Naive thymus-derived CD4-positive, alpha-beta T cell (primary cell): ENCODE measurements at regions not wholly inside any gene's neighbourhood (a gene's known extent, or its start where the extent isn't known, plus 50 kb on each side); places are given as distances from the start of the nearest gene placed in this dataset.
A peak's percentile ranks its signal among the peaks of the same experiment; 100 is the strongest.

Experiments used
- ATAC-seq: fragments of 150-1000 bp; cut with Tn5 transposase; 2 replicates; pipeline ENCODE4 v1.10.0; 2021; ENCODE audit warnings: mild to moderate bottlenecking, moderate library complexity
- CTCF ChIA-PET: fragments of 350-600 bp; sonication (Branson Sonifier 250); formaldehyde crosslinking; loops from one replicate; lab custom pipeline; 2021; ENCODE audit warnings: antibody characterized with exemption; lab: Charles Lee
- POLR2A ChIA-PET: fragments of 350-600 bp; sonication (Branson Sonifier 250); formaldehyde crosslinking; loops from one replicate; lab custom pipeline; 2021; ENCODE audit warnings: antibody characterized with exemption, inconsistent platforms; lab: Charles Lee
- DNase-seq, 9 donors: peaks; one replicate each; pipeline versions ENCODE4 v3.0.0 to v3.0.0-alpha.2; 2020 to 2022; ENCODE audit warnings: mixed read lengths in 1 of 9
- H3K27ac ChIP-seq: one replicate; pipeline ENCODE4 v1.7.0; 2013; ENCODE audit warnings: mild to moderate bottlenecking, low read depth, low read length, moderate library complexity
- H3K27me3 ChIP-seq, 2 donors: one replicate each; pipeline ENCODE4 v1.7.0; 2013; ENCODE audit warnings: low read length in 2 of 2, mild to moderate bottlenecking in 2 of 2, moderate library complexity in 2 of 2; ENCODE audit not compliant: control insufficient read depth in 2 of 2, insufficient read depth in 2 of 2
- H3K36me3 ChIP-seq, 3 experiments: 1 replicate in 2 of 3; 2 replicates in 1 of 3; pipeline ENCODE4 v1.7.0; 2013; ENCODE audit warnings: low read length in 3 of 3, mild to moderate bottlenecking in 3 of 3, moderate library complexity in 1 of 3; ENCODE audit not compliant: insufficient read depth in 3 of 3, control insufficient read depth in 2 of 3
- H3K4me1 ChIP-seq, 2 donors: one replicate each; pipeline ENCODE4 v1.7.0; 2013; ENCODE audit warnings: low read length in 2 of 2, mild to moderate bottlenecking in 2 of 2, moderate library complexity in 1 of 2; ENCODE audit not compliant: control insufficient read depth in 2 of 2, insufficient read depth in 2 of 2
- H3K4me3 ChIP-seq: 2 replicates; pipeline ENCODE4 v1.7.0; 2013; ENCODE audit warnings: mild to moderate bottlenecking, low read length
- H3K9me3 ChIP-seq, 3 experiments: 1 replicate in 2 of 3; 2 replicates in 1 of 3; pipeline ENCODE4 v1.7.0; 2013; ENCODE audit warnings: low read length in 3 of 3; ENCODE audit not compliant: control insufficient read depth in 2 of 3
- H3K27ac Mint-ChIP-seq, 9 donors: one replicate each; pipeline ENCODE4 v1.8.0; 2020 to 2022; ENCODE audit warnings: mixed read lengths in 9 of 9, mild to moderate bottlenecking in 8 of 9, moderate library complexity in 5 of 9, inconsistent platforms in 2 of 9
- H3K27me3 Mint-ChIP-seq, 5 donors: one replicate each; pipeline ENCODE4 v1.8.0; 2021 to 2022; ENCODE audit warnings: mixed read lengths in 5 of 5, mild to moderate bottlenecking in 1 of 5
- H3K36me3 Mint-ChIP-seq, 5 donors: one replicate each; pipeline ENCODE4 v1.8.0; 2020 to 2022; ENCODE audit warnings: mixed read lengths in 5 of 5, mild to moderate bottlenecking in 3 of 5, inconsistent platforms in 1 of 5
- H3K4me1 Mint-ChIP-seq, 7 donors: one replicate each; pipeline ENCODE4 v1.8.0; 2020 to 2022; ENCODE audit warnings: mixed read lengths in 7 of 7, mild to moderate bottlenecking in 3 of 7, inconsistent platforms in 1 of 7
- H3K4me3 Mint-ChIP-seq, 10 donors: one replicate each; pipeline ENCODE4 v1.8.0; 2020 to 2022; ENCODE audit warnings: mild to moderate bottlenecking in 10 of 10, mixed read lengths in 10 of 10, moderate library complexity in 6 of 10, inconsistent platforms in 2 of 10
- H3K9me3 Mint-ChIP-seq, 11 donors: one replicate each; pipeline ENCODE4 v1.8.0; 2020 to 2022; ENCODE audit warnings: mixed read lengths in 11 of 11, mild to moderate bottlenecking in 4 of 11, inconsistent platforms in 1 of 11, moderate library complexity in 1 of 11
- intact Hi-C, 2 donors: fragments of 100-400 bp; cut with micrococcal nuclease; formaldehyde crosslinking; loops; one replicate each; pipeline ENCODE4 v1.15.1; 2023

- no peak overlapping the region for H3K27ac Mint-ChIP-seq
- peaks cover 0 to 5% (median 0%) of the 10 kb centered on the region in 5 donors for H3K36me3 Mint-ChIP-seq
- peaks cover 6 to 32% (median 23%) of the 10 kb centered on the region in 5 donors for H3K27me3 Mint-ChIP-seq
- Histone ChIP-seq H3K36me3 (no peaks in the 10 kb centered on the region), H3K27me3 (no peaks in the 10 kb centered on the region), H3K4me1 (no peaks in the 10 kb centered on the region), H3K27ac (no peak overlapping the region), H3K9me3 (no peaks in the 10 kb centered on the region), H3K4me3 (no peak overlapping the region)
- ChIA-PET CTCF (no interaction called here), POLR2A (no interaction called here)
- H3K4me3 Mint-ChIP-seq, result no peak overlapping the region
- ATAC-seq, result no peak
- no peak for DNase-seq
- H3K9me3 Mint-ChIP-seq, result peaks cover 0 to 5% (median 0%) of the 10 kb centered on the region in 11 donors
- intact Hi-C loops, result no loop called here
- H3K4me1 Mint-ChIP-seq, result peaks cover 0 to 13% (median 6%) of the 10 kb centered on the region in 7 donors
Observed at GRCh38 chr2:199607914-199608313, 150.2 kb upstream of the SATB2 start.

- Histone ChIP-seq H3K27ac (no peak overlapping the region), H3K4me3 (no peak overlapping the region), H3K9me3 (no peaks in the 10 kb centered on the region), H3K27me3 (no peaks in the 10 kb centered on the region), H3K36me3 (no peaks in the 10 kb centered on the region), H3K4me1 (no peaks in the 10 kb centered on the region)
- POLR2A ChIA-PET, result no interaction called here
- no peak for ATAC-seq
- CTCF ChIA-PET, result no interaction called here
- H3K27ac Mint-ChIP-seq, result no peak overlapping the region
- H3K27me3 Mint-ChIP-seq, result peaks cover 6 to 40% (median 25%) of the 10 kb centered on the region in 5 donors
- peaks cover 0 to 5% (median 0%) of the 10 kb centered on the region in 11 donors for H3K9me3 Mint-ChIP-seq
- H3K36me3 Mint-ChIP-seq, result no peaks in the 10 kb centered on the region
- peaks cover 0 to 13% (median 6%) of the 10 kb centered on the region in 7 donors for H3K4me1 Mint-ChIP-seq
- peak overlapping the region in 2 of 10 donors; percentile 11 to 37 for H3K4me3 Mint-ChIP-seq
- intact Hi-C loops, result no loop called here
- DNase-seq, result no peak
Observed at GRCh38 chr2:199606193-199606780, 148.5 kb upstream of the SATB2 start.

- Mint-ChIP-seq H3K27me3 (peaks cover 7 to 40% (median 18%) of the 10 kb centered on the region in 5 donors), H3K36me3 (no peaks in the 10 kb centered on the region), H3K4me3 (no peak overlapping the region), H3K27ac (no peak overlapping the region), H3K4me1 (peaks cover 0 to 13% (median 6%) of the 10 kb centered on the region in 7 donors), H3K9me3 (peaks cover 0 to 2% (median 0%) of the 10 kb centered on the region in 11 donors)
- H3K4me1 ChIP-seq, result no peaks in the 10 kb centered on the region
- no peaks in the 10 kb centered on the region for H3K9me3 ChIP-seq
- H3K4me3 ChIP-seq, result no peak overlapping the region
- DNase-seq (no peak), ATAC-seq (no peak)
- CTCF ChIA-PET, result no interaction called here
- intact Hi-C loops, result no loop called here
- no peaks in the 10 kb centered on the region for H3K36me3 ChIP-seq
- H3K27ac ChIP-seq, result no peak overlapping the region
- POLR2A ChIA-PET, result no interaction called here
- no peaks in the 10 kb centered on the region for H3K27me3 ChIP-seq
Observed at GRCh38 chr2:199603721-199604291, 146.1 kb upstream of the SATB2 start.

GRCh38 chr2:199602896-199603717 is 145.4 kb upstream of the SATB2 start:
- ChIA-PET CTCF (interaction anchor here (0.5 kb wide), 1 partner anchor 10 kb away, joined by 3 read pairs; no protein-coding TSS in a partner anchor), POLR2A (no interaction called here)
- H3K9me3 Mint-ChIP-seq, result peaks cover 0 to 2% (median 0%) of the 10 kb centered on the region in 11 donors

GRCh38 chr2:199602271-199602895 is 144.6 kb upstream of the SATB2 start:
- H3K27ac ChIP-seq, result no peak overlapping the region
- peaks cover 0 to 13% (median 6%) of the 10 kb centered on the region in 7 donors for H3K4me1 Mint-ChIP-seq
- ChIA-PET POLR2A (no interaction called here), CTCF (interaction anchor here (0.5 kb wide), 1 partner anchor 10 kb away, joined by 3 read pairs; no protein-coding TSS in a partner anchor)
- intact Hi-C loops, result no loop called here
- no peaks in the 10 kb centered on the region for H3K9me3 ChIP-seq
- H3K36me3 Mint-ChIP-seq, result no peaks in the 10 kb centered on the region
- H3K4me1 ChIP-seq, result no peaks in the 10 kb centered on the region
- no peak overlapping the region for H3K4me3 ChIP-seq
- no peak overlapping the region for H3K27ac Mint-ChIP-seq
- H3K27me3 Mint-ChIP-seq, result peaks cover 11 to 48% (median 24%) of the 10 kb centered on the region in 5 donors
- ATAC-seq (no peak), DNase-seq (no peak)
- no peaks in the 10 kb centered on the region for H3K36me3 ChIP-seq
- no peaks in the 10 kb centered on the region for H3K27me3 ChIP-seq
- peaks cover 0 to 2% (median 0%) of the 10 kb centered on the region in 11 donors for H3K9me3 Mint-ChIP-seq
- no peak overlapping the region for H3K4me3 Mint-ChIP-seq

More at GRCh38 chr2:199602896-199603717, 145.4 kb upstream of the SATB2 start:
- Histone ChIP-seq H3K36me3 (no peaks in the 10 kb centered on the region), H3K4me1 (no peaks in the 10 kb centered on the region), H3K27me3 (no peaks in the 10 kb centered on the region), H3K9me3 (no peaks in the 10 kb centered on the region), H3K4me3 (no peak overlapping the region), H3K27ac (no peak overlapping the region)
- H3K36me3 Mint-ChIP-seq, result no peaks in the 10 kb centered on the region
- no peak for DNase-seq
- H3K4me1 Mint-ChIP-seq, result peaks cover 0 to 13% (median 6%) of the 10 kb centered on the region in 7 donors
- ATAC-seq, result no peak
- intact Hi-C loops, result no loop called here
- H3K4me3 Mint-ChIP-seq, result no peak overlapping the region
- no peak overlapping the region for H3K27ac Mint-ChIP-seq
- H3K27me3 Mint-ChIP-seq, result peaks cover 11 to 44% (median 22%) of the 10 kb centered on the region in 5 donors

GRCh38 chr2:199596549-199596948 is 138.8 kb upstream of the SATB2 start:
- H3K4me1 Mint-ChIP-seq, result no peaks in the 10 kb centered on the region
- H3K27me3 ChIP-seq, result no peaks in the 10 kb centered on the region
- H3K27me3 Mint-ChIP-seq, result peaks cover 9 to 17% (median 16%) of the 10 kb centered on the region in 5 donors
- ChIA-PET CTCF (no interaction called here), POLR2A (no interaction called here)
- no peak overlapping the region for H3K27ac ChIP-seq
- intact Hi-C loops, result loop anchor here (1.0 to 2.0 kb wide), 2 partner anchors 1282 to 1286 kb away; no protein-coding TSS in a partner anchor
- H3K4me3 ChIP-seq, result no peak overlapping the region
- DNase-seq (no peak), ATAC-seq (peak; percentile 38)
- no peaks in the 10 kb centered on the region for H3K36me3 Mint-ChIP-seq
- H3K36me3 ChIP-seq, result no peaks in the 10 kb centered on the region
- H3K4me1 ChIP-seq, result no peaks in the 10 kb centered on the region
- no peaks in the 10 kb centered on the region for H3K9me3 Mint-ChIP-seq
- H3K27ac Mint-ChIP-seq, result no peak overlapping the region
- H3K9me3 ChIP-seq, result no peaks in the 10 kb centered on the region
- H3K4me3 Mint-ChIP-seq, result no peak overlapping the region
